Upper lobe of left lung (tissue), 6 donors: ENCODE measurements at regions not wholly inside any gene's neighbourhood (a gene's known extent, or its start where the extent isn't known, plus 50 kb on each side); places are given as distances from the start of the nearest gene placed in this dataset.

Experiments
- ATAC-seq, 2 donors: fragments of 200-7000 bp; cut with Tn5 transposase; one replicate each; pipeline ENCODE4 v1.9.1; 2022; ENCODE audit warnings: mild to moderate bottlenecking in 2 of 2, moderate library complexity in 2 of 2; ENCODE audit not compliant: low FRiP score in 2 of 2
- DNase-seq, 2 donors: peaks; one replicate each; pipeline ENCODE4 v3.0.0-alpha.2; 2019 to 2020
- H3K27ac ChIP-seq, 4 donors: fragments of 200-600 bp; sonication (generic); one replicate each; pipeline ENCODE4 v1.5.1; 2016 to 2019
- H3K27me3 ChIP-seq, 4 donors: fragments of 200-600 bp; sonication (generic); one replicate each; pipeline ENCODE4 v1.5.1; 2017 to 2019
- H3K36me3 ChIP-seq, 4 donors: fragments of 200-600 bp; sonication (generic); one replicate each; pipeline ENCODE4 v1.5.1; 2016 to 2019
- H3K4me1 ChIP-seq, 4 donors: fragments of 200-600 bp; sonication (generic); one replicate each; pipeline ENCODE4 v1.5.1; 2018 to 2019
- H3K4me3 ChIP-seq, 4 donors: fragments of 200-600 bp; sonication (generic); one replicate each; pipeline ENCODE4 v1.5.1; 2017 to 2019; ENCODE audit warnings: mild to moderate bottlenecking in 2 of 4, moderate library complexity in 1 of 4
- H3K9me3 ChIP-seq, 4 donors: fragments of 200-600 bp; sonication (generic); one replicate each; pipeline ENCODE4 v1.5.1; 2018 to 2019
- CTCF ChIP-seq, 6 experiments: fragments of 450-650 bp in 4 of 6; fragments of 200-600 bp in 2 of 6; sonication (generic) in 2 of 6; IDR thresholded peaks; one replicate each; pipeline ENCODE4 v1.5.1; 2016 to 2019; ENCODE audit warnings: antibody characterized with exemption in 6 of 6
- EP300 ChIP-seq, 4 donors: sonication (generic); formaldehyde crosslinking; IDR thresholded peaks; one replicate each; pipeline ENCODE4 v1.5.1; 2017; ENCODE audit warnings: antibody characterized with exemption in 4 of 4, control low read depth in 2 of 4
- POLR2A ChIP-seq, 4 donors: fragments of 450-650 bp; IDR thresholded peaks; one replicate each; pipeline ENCODE4 v1.5.1; 2016 to 2017; ENCODE audit warnings: antibody characterized with exemption in 4 of 4, mild to moderate bottlenecking in 2 of 4
- POLR2AphosphoS5 ChIP-seq, 2 donors: sonication (generic); formaldehyde crosslinking; IDR thresholded peaks; one replicate each; pipeline ENCODE4 v1.5.1; 2017; ENCODE audit warnings: antibody characterized with exemption in 2 of 2
- WGBS, 2 donors: methylation state at CpG; one replicate each; pipeline ENCODE4 v1.1.5; 2017 to 2018; 5-methylcytosine and 5-hydroxymethylcytosine counted together
- donor health status: DM: no; HTN: no; CAD: no; lungs with moderate emphysema.
- donor health status: DM: no; HTN: yes; CAD: no; lungs with severe emphysema.

GRCh38 chr6:121686611-121687023 lies 251.2 kb downstream of the GJA1 start:
- Histone ChIP-seq H3K27me3 (no peaks in the 10 kb centered on the region), H3K4me1 (no peaks in the 10 kb centered on the region), H3K4me3 (no peak overlapping the region), H3K9me3 (no peaks in the 10 kb centered on the region), H3K36me3 (no peaks in the 10 kb centered on the region), H3K27ac (no peak overlapping the region)
- peak in 1 of 2 donors; percentile 84 for DNase-seq
- no peak for ATAC-seq
- TF ChIP-seq POLR2A (IDR thresholded peaks at IDR 0.05) (no peak), POLR2AphosphoS5 (IDR thresholded peaks at IDR 0.05) (no peak), CTCF (IDR thresholded peaks at IDR 0.05) (no peak), EP300 (IDR thresholded peaks at IDR 0.05) (no peak)
- WGBS, 2 donors: 90% methylated on average over 11 to 29 of the region's 29 CpGs

- no peaks in the 10 kb centered on the region for H3K4me1 ChIP-seq
- TF ChIP-seq EP300 (IDR thresholded peaks at IDR 0.05) (no peak), POLR2A (IDR thresholded peaks at IDR 0.05) (no peak), POLR2AphosphoS5 (IDR thresholded peaks at IDR 0.05) (no peak), CTCF (IDR thresholded peaks at IDR 0.05) (no peak)
- H3K27ac ChIP-seq: no peak overlapping the region
- 46 to 70% methylated on average over 2 of the region's 2 CpGs for WGBS, 2 donors
- H3K4me3 ChIP-seq: no peak overlapping the region
- ATAC-seq: no peak
- H3K9me3 ChIP-seq: no peaks in the 10 kb centered on the region
- no peaks in the 10 kb centered on the region for H3K27me3 ChIP-seq
- no peak for DNase-seq
- no peaks in the 10 kb centered on the region for H3K36me3 ChIP-seq
Observed at GRCh38 chr6:121688974-121689373, 253.5 kb downstream of the GJA1 start.

GRCh38 chr6:121691126-121691551 lies 255.7 kb downstream of the GJA1 start:
- ATAC-seq (no peak), DNase-seq (no peak)
- H3K27ac ChIP-seq: no peak overlapping the region
- TF ChIP-seq POLR2A (IDR thresholded peaks at IDR 0.05) (no peak), POLR2AphosphoS5 (IDR thresholded peaks at IDR 0.05) (no peak), CTCF (IDR thresholded peaks at IDR 0.05) (no peak), EP300 (IDR thresholded peaks at IDR 0.05) (no peak)
- no peaks in the 10 kb centered on the region for H3K4me1 ChIP-seq
- H3K27me3 ChIP-seq: no peaks in the 10 kb centered on the region
- H3K36me3 ChIP-seq: no peaks in the 10 kb centered on the region
- 50 to 60% methylated on average over 1 of the region's 1 CpG for WGBS, 2 donors
- no peaks in the 10 kb centered on the region for H3K9me3 ChIP-seq
- no peak overlapping the region for H3K4me3 ChIP-seq

- Histone ChIP-seq H3K27me3 (no peaks in the 10 kb centered on the region), H3K4me1 (no peaks in the 10 kb centered on the region), H3K9me3 (no peaks in the 10 kb centered on the region), H3K27ac (no peak overlapping the region), H3K4me3 (no peak overlapping the region), H3K36me3 (no peaks in the 10 kb centered on the region)
- 83 to 86% methylated on average over 3 of the region's 3 CpGs for WGBS, 2 donors
- TF ChIP-seq EP300 (IDR thresholded peaks at IDR 0.05) (no peak), CTCF (IDR thresholded peaks at IDR 0.05) (no peak), POLR2A (IDR thresholded peaks at IDR 0.05) (no peak), POLR2AphosphoS5 (IDR thresholded peaks at IDR 0.05) (no peak)
- DNase-seq (no peak), ATAC-seq (no peak)
Observed at GRCh38 chr6:121694389-121694788, 258.9 kb downstream of the GJA1 start.

GRCh38 chr6:121694801-121695251 lies 259.4 kb downstream of the GJA1 start:
- H3K9me3 ChIP-seq: no peaks in the 10 kb centered on the region
- no peak for TF ChIP-seq POLR2AphosphoS5 (IDR thresholded peaks at IDR 0.05)
- TF ChIP-seq EP300 (IDR thresholded peaks at IDR 0.05): no peak
- H3K27ac ChIP-seq: no peak overlapping the region
- H3K27me3 ChIP-seq: no peaks in the 10 kb centered on the region
- no peak overlapping the region for H3K4me3 ChIP-seq
- no peaks in the 10 kb centered on the region for H3K36me3 ChIP-seq
- WGBS, 2 donors: 64 to 70% methylated on average over 3 of the region's 3 CpGs
- no peaks in the 10 kb centered on the region for H3K4me1 ChIP-seq
- DNase-seq (no peak), ATAC-seq (no peak)
